Caco-2 (cell line): ENCODE measurements at regions not wholly inside any gene's neighbourhood (a gene's known extent, or its start where the extent isn't known, plus 50 kb on each side); places are given as distances from the start of the nearest gene placed in this dataset.

Experiments
- BruUV-seq: library from RNA; stranded (reverse); fragments of 400-500 nt; replicated peaks from 2 replicates; lab custom pipeline; 2021; lab: Mats Ljungman, UMichigan
- CTCF ChIA-PET: fragments of 300-600 bp; sonication (Branson Sonifier 250); formaldehyde crosslinking; loops from one replicate; lab custom pipeline; 2022; ENCODE audit warnings: antibody characterized with exemption; lab: Charles Lee
- POLR2A ChIA-PET: fragments of 300-600 bp; sonication (Branson Sonifier 250); formaldehyde crosslinking; loops from one replicate; lab custom pipeline; 2022; ENCODE audit warnings: antibody characterized with exemption; lab: Charles Lee
- DNase-seq, 2 experiments: peaks; one replicate each; pipeline versions ENCODE4 v3.0.0 to v3.0.0-alpha.2; 2020 to 2022
- H3K27me3 ChIP-seq: replicated peaks from 2 replicates; pipeline ENCODE4 v1.6.0; 2011; ENCODE audit warnings: low read length; ENCODE audit not compliant: control insufficient read depth, insufficient read depth
- H3K36me3 ChIP-seq: 2 replicates; pipeline ENCODE4 v1.5.1; 2011; ENCODE audit warnings: low read length; ENCODE audit not compliant: control insufficient read depth, insufficient read depth
- H3K4me1 ChIP-seq: fragments of 250-450 bp; sonication (Bioruptor Pico); 2 replicates; pipeline ENCODE4 v1.5.1; 2020; ENCODE audit warnings: mild to moderate bottlenecking
- H3K4me3 ChIP-seq: 2 replicates; pipeline ENCODE4 v1.5.1; 2011; ENCODE audit warnings: low read depth, mild to moderate bottlenecking, control low read depth, low read length
- H3K9me3 ChIP-seq: fragments of 250-450 bp; sonication (Bioruptor Pico); 2 replicates; pipeline ENCODE4 v1.5.1; 2020; ENCODE audit warnings: mild to moderate bottlenecking, moderate library complexity
- H3K27ac Mint-ChIP-seq: one replicate; pipeline ENCODE4 v1.8.0; 2022; ENCODE audit warnings: mixed read lengths; ENCODE audit not compliant: unreplicated experiment
- H3K27me3 Mint-ChIP-seq: one replicate; pipeline ENCODE4 v1.8.0; 2022; ENCODE audit warnings: mixed read lengths; ENCODE audit not compliant: insufficient read depth, unreplicated experiment
- H3K36me3 Mint-ChIP-seq: one replicate; pipeline ENCODE4 v1.8.0; 2022; ENCODE audit warnings: mild to moderate bottlenecking, mixed read lengths; ENCODE audit not compliant: insufficient read depth, unreplicated experiment
- H3K4me1 Mint-ChIP-seq: one replicate; pipeline ENCODE4 v1.8.0; 2022; ENCODE audit warnings: low read depth, mixed read lengths; ENCODE audit not compliant: unreplicated experiment
- H3K4me3 Mint-ChIP-seq: one replicate; pipeline ENCODE4 v1.8.0; 2022; ENCODE audit warnings: mild to moderate bottlenecking, moderate library complexity, mixed read lengths; ENCODE audit not compliant: unreplicated experiment
- H3K9me3 Mint-ChIP-seq: one replicate; pipeline ENCODE4 v1.8.0; 2022; ENCODE audit warnings: mixed read lengths; ENCODE audit not compliant: unreplicated experiment
- intact Hi-C: fragments of 100-400 bp; cut with micrococcal nuclease; formaldehyde crosslinking; loops from one replicate; pipeline ENCODE4 v1.10.0; 2022; ENCODE audit not compliant: unreplicated experiment
- TF ChIP-seq, protein P1 (sequence below), 2 experiments: fragments of 200-600 bp in 1 of 2; IDR thresholded peaks; 1 replicate in 1 of 2; 2 replicates in 1 of 2; pipeline versions ENCODE4 v1.5.1 to v1.8.0; 2011 to 2022; ENCODE audit warnings: antibody characterized with exemption in 1 of 2, control low read depth in 1 of 2, inconsistent platforms in 1 of 2, low read depth in 1 of 2, low read length in 1 of 2, mild to moderate bottlenecking in 1 of 2, moderate library complexity in 1 of 2; ENCODE audit not compliant: insufficient read depth in 1 of 2, severe bottlenecking in 1 of 2, unreplicated experiment in 1 of 2

DNA sequence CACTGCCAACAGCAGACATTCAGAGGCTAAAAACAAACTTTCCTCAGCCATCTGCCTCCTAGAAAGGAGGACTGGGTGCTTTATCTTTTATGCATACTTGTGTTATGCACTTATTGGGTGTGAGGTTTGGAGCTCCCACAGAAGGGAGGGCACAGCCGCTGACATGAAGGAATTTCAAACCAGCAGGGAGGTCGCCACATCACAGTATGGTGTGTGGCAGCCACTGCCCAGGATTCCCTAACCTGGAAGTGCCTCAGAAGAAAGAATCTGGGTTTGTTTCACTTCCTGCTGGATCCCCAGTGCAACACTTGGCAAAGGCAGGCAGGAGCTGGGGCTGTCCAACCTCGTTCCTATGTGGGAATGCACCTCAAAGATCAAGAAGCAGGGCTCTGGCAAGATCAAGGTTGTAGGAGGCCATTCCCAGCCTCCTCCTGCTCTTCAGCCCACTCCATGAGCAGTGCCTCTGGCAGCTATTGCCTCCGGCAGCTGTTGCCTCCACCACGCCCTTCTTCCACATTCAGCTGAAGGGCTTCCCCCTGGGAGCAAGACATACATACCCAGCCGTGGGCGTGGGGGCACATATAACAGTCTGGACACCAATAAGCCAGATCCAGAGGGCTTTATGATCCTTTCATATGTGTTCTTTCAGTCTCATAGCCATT lies 109.0 kb upstream of the MAMLD1 start:
- DNase-seq = no peak
- BruUV-seq = no TSS peak
- Mint-ChIP-seq H3K36me3 (no peaks in the 10 kb centered on the region), H3K4me1 (no peaks in the 10 kb centered on the region), H3K9me3 (no peaks in the 10 kb centered on the region), H3K27ac (no peak overlapping the region), H3K4me3 (no peak overlapping the region), H3K27me3 (peaks cover 3% of the 10 kb centered on the region)
- TF ChIP-seq, protein P1, sequence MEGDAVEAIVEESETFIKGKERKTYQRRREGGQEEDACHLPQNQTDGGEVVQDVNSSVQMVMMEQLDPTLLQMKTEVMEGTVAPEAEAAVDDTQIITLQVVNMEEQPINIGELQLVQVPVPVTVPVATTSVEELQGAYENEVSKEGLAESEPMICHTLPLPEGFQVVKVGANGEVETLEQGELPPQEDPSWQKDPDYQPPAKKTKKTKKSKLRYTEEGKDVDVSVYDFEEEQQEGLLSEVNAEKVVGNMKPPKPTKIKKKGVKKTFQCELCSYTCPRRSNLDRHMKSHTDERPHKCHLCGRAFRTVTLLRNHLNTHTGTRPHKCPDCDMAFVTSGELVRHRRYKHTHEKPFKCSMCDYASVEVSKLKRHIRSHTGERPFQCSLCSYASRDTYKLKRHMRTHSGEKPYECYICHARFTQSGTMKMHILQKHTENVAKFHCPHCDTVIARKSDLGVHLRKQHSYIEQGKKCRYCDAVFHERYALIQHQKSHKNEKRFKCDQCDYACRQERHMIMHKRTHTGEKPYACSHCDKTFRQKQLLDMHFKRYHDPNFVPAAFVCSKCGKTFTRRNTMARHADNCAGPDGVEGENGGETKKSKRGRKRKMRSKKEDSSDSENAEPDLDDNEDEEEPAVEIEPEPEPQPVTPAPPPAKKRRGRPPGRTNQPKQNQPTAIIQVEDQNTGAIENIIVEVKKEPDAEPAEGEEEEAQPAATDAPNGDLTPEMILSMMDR (IDR thresholded peaks at IDR 0.05; ENCODE audit: insufficient read depth in 1 of 2, low read depth in 1 of 2, low read length in 1 of 2, severe bottlenecking in 1 of 2, unreplicated experiment in 1 of 2) = no peak
- Histone ChIP-seq H3K4me3 (no peak overlapping the region), H3K36me3 (no peaks in the 10 kb centered on the region), H3K4me1 (no peaks in the 10 kb centered on the region), H3K9me3 (no peaks in the 10 kb centered on the region), H3K27me3 (no peaks in the 10 kb centered on the region)
- ChIA-PET CTCF (no interaction called here), POLR2A (no interaction called here)
- intact Hi-C loops = no loop called here

DNA sequence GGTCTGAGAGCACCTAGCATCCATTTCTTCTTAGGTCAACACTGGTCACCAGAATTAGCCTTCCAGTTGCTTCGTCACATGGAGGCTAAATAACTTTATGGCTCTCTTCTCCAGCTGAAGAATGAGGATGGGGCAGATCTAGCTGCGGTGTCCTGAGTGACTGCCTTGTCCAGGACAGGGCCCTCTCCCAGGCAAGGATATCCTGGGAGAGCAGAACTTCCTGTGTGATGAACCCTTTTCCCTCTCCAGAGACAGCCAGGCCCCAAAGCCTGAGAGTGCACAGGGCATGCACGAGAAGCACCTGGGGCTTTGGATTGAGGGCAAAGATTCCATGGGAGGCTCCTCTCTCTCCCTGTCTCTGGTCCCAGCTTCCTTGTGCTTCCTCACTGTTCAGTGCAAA lies 108.2 kb upstream of the MAMLD1 start:
- Histone ChIP-seq H3K4me1 (no peaks in the 10 kb centered on the region), H3K9me3 (no peaks in the 10 kb centered on the region), H3K4me3 (no peak overlapping the region), H3K27me3 (no peaks in the 10 kb centered on the region), H3K36me3 (no peaks in the 10 kb centered on the region)
- intact Hi-C loops = no loop called here
- Mint-ChIP-seq H3K27ac (no peak overlapping the region), H3K9me3 (no peaks in the 10 kb centered on the region), H3K27me3 (peaks cover 5% of the 10 kb centered on the region), H3K4me3 (no peak overlapping the region), H3K36me3 (no peaks in the 10 kb centered on the region), H3K4me1 (no peaks in the 10 kb centered on the region)
- no peak for DNase-seq
- BruUV-seq = no TSS peak
- ChIA-PET CTCF (no interaction called here), POLR2A (no interaction called here)
- TF ChIP-seq, protein P1 (IDR thresholded peaks at IDR 0.05; ENCODE audit: insufficient read depth in 1 of 2, low read depth in 1 of 2, low read length in 1 of 2, severe bottlenecking in 1 of 2, unreplicated experiment in 1 of 2) = no peak

DNA sequence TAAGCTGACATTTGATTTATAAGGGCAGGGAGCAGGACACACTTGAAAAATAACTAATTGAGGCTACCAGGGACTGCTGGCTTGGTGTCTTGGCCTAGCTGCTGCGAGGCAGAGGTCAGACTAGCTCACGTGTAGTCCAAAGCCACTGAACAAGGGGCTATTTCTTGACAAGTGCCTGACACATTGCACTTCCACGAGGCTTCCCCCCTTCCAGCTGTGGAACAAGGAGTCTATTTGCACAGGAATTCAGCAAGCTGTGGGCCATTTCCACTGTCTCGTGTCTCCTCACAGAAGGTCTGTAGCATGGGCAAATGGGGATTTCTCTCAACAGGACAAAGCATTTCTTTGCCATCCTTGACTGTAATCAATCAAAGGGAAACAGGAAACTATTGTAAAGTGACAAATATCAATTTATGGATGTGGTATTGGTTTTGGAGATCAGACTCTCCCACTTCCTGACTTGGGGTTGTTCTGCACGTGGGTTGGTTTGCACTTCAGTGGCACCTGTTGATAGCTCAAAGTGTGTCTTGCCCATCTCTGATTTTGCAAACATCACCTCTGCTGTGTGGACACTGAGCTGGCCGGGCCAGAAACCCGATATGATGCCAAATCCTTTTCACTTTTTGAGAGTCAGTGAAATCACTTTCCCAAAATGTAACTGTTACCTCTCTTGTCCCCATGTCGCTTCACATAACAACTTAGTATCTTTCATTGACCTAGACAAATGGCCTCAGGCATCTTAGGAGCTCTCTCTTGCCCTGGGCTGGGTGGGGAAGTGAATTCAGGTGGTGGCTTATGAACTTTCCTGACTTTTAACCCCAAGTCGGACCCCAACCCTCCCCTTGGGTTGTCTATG lies 107.4 kb upstream of the MAMLD1 start:
- no peaks in the 10 kb centered on the region for H3K27me3 ChIP-seq
- H3K4me1 ChIP-seq = no peaks in the 10 kb centered on the region
- TF ChIP-seq, protein P1 (IDR thresholded peaks at IDR 0.05; ENCODE audit: insufficient read depth in 1 of 2, low read depth in 1 of 2, low read length in 1 of 2, severe bottlenecking in 1 of 2, unreplicated experiment in 1 of 2) = no peak
- H3K36me3 Mint-ChIP-seq = no peaks in the 10 kb centered on the region
- no peaks in the 10 kb centered on the region for H3K36me3 ChIP-seq
- peaks cover 5% of the 10 kb centered on the region for H3K27me3 Mint-ChIP-seq
- H3K4me3 Mint-ChIP-seq = no peak overlapping the region
- no peaks in the 10 kb centered on the region for H3K9me3 ChIP-seq
- intact Hi-C loops = no loop called here
- POLR2A ChIA-PET = no interaction called here
- no peaks in the 10 kb centered on the region for H3K4me1 Mint-ChIP-seq
- DNase-seq = no peak
- H3K9me3 Mint-ChIP-seq = no peaks in the 10 kb centered on the region
- CTCF ChIA-PET = no interaction called here
- no peak overlapping the region for H3K27ac Mint-ChIP-seq
- H3K4me3 ChIP-seq = no peak overlapping the region
- BruUV-seq = no TSS peak
